ENCODE measurements at regions not wholly inside any gene's neighbourhood (a gene's known extent, or its start where the extent isn't known, plus 50 kb on each side); places are given as distances from the start of the nearest gene placed in this dataset.

- TF ChIP-seq CTCF (IDR thresholded peaks at IDR 0.05) (no peak), POLR2A (IDR thresholded peaks at IDR 0.05) (no peak)
These were observed 518.2 kb upstream of the TLE4 start for GRCh38 chr9:79053598-79053997.

Measured in uterus (tissue), 2 donors.